ENCODE measurements at regions not wholly inside any gene's neighbourhood (a gene's known extent, or its start where the extent isn't known, plus 50 kb on each side); places are given as distances from the start of the nearest gene placed in this dataset.

- TF ChIP-seq CHD7 (IDR thresholded peaks at IDR 0.05; ENCODE audit: insufficient replicate concordance, low read length): no peak
- no peak for TF ChIP-seq EGR1 (IDR thresholded peaks at IDR 0.05; ENCODE audit: borderline replicate concordance, low read depth, low read length)
- no peak for TF ChIP-seq TCF12 (IDR thresholded peaks at IDR 0.05; ENCODE audit: low read depth, low read length)
- no peak for TF ChIP-seq POU5F1 (IDR thresholded peaks at IDR 0.05; ENCODE audit: low read depth, low read length)
- TF ChIP-seq, protein P1, sequence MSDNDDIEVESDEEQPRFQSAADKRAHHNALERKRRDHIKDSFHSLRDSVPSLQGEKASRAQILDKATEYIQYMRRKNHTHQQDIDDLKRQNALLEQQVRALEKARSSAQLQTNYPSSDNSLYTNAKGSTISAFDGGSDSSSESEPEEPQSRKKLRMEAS (IDR thresholded peaks at IDR 0.05): no peak
- TF ChIP-seq ZNF274 (IDR thresholded peaks at IDR 0.05; ENCODE audit: borderline replicate concordance, extremely low read depth, low read length): no peak
- TF ChIP-seq ATF2 (IDR thresholded peaks at IDR 0.05; ENCODE audit: low read length): no peak
Measured at GRCh38 chr1:8115031-8115768, 89.1 kb upstream of the ERRFI1 start (continued).

Measured in H1 (cell line).